IMR-90 (cell line): ENCODE measurements at regions not wholly inside any gene's neighbourhood (a gene's known extent, or its start where the extent isn't known, plus 50 kb on each side); places are given as distances from the start of the nearest gene placed in this dataset.

Experiments used
- ATAC-seq: fragments of 200-7000 bp; cut with Tn5 transposase; 2 replicates; pipeline ENCODE4 v1.9.1; 2020; ENCODE audit warnings: low read depth, mild to moderate bottlenecking, moderate library complexity
- BruUV-seq: library from RNA; stranded (reverse); fragments of 400-500 nt; replicated peaks from 2 replicates; lab custom pipeline; 2021; lab: Mats Ljungman, UMichigan
- CTCF ChIA-PET: fragments of 300-600 bp; formaldehyde crosslinking; extraction: SDS; loops from one replicate; lab custom pipeline; 2021; ENCODE audit warnings: antibody characterized with exemption; lab: Yijun Ruan, JAX
- POLR2A ChIA-PET: fragments of 300-600 bp; sonication (Branson Sonifier 250); formaldehyde crosslinking; loops from one replicate; lab custom pipeline; 2022; ENCODE audit warnings: antibody characterized with exemption; ENCODE audit not compliant: unreplicated experiment; lab: Charles Lee
- DNase-seq: peaks from one replicate; pipeline ENCODE4 v3.0.0; 2013
- H2AFZ ChIP-seq: replicated peaks from 2 replicates; pipeline ENCODE3; 2013; ENCODE audit warnings: low read length, mild to moderate bottlenecking; ENCODE audit not compliant: poor library complexity
- H2AK5ac ChIP-seq: 2 replicates; pipeline ENCODE4 v1.6.1; 2013; ENCODE audit warnings: low read depth, low read length, inconsistent platforms
- H2AK9ac ChIP-seq: replicated peaks from 2 replicates; pipeline ENCODE3; 2013; ENCODE audit warnings: mild to moderate bottlenecking, low read depth, low read length, moderate library complexity; ENCODE audit not compliant: poor library complexity
- H2BK120ac ChIP-seq: 2 replicates; pipeline ENCODE4 v1.6.1; 2013; ENCODE audit warnings: low read depth, low read length, inconsistent platforms
- H2BK15ac ChIP-seq: 3 replicates; pipeline ENCODE4 v1.6.1; 2013; ENCODE audit warnings: low read depth, low read length, inconsistent platforms
- H2BK20ac ChIP-seq: 2 replicates; pipeline ENCODE4 v1.6.1; 2013; ENCODE audit warnings: low read depth, mild to moderate bottlenecking, inconsistent platforms, low read length, moderate library complexity
- H2BK5ac ChIP-seq: 2 replicates; pipeline ENCODE4 v1.6.1; 2013; ENCODE audit warnings: mild to moderate bottlenecking, low read depth, low read length, inconsistent platforms; ENCODE audit not compliant: poor library complexity, severe bottlenecking
- H3K14ac ChIP-seq: replicated peaks from 2 replicates; pipeline ENCODE4 v1.6.1; 2013; ENCODE audit warnings: low read depth, low read length, inconsistent platforms
- H3K18ac ChIP-seq: 2 replicates; pipeline ENCODE4 v1.6.1; 2013; ENCODE audit warnings: low read depth, low read length, control low read depth
- H3K23ac ChIP-seq: 2 replicates; pipeline ENCODE4 v1.6.1; 2013; ENCODE audit warnings: low read depth, low read length, inconsistent platforms
- H3K27ac ChIP-seq: 2 replicates; pipeline ENCODE4 v1.5.1; 2013; ENCODE audit warnings: mild to moderate bottlenecking, control low read depth, low read length; ENCODE audit not compliant: insufficient read depth
- H3K27me3 ChIP-seq: 2 replicates; pipeline ENCODE4 v1.6.1; 2013; ENCODE audit warnings: low read length; ENCODE audit not compliant: control insufficient read depth, insufficient read depth
- H3K36me3 ChIP-seq: 2 replicates; pipeline ENCODE4 v1.6.1; 2013; ENCODE audit warnings: low read length, mixed read lengths; ENCODE audit not compliant: control insufficient read depth, insufficient read depth
- H3K4ac ChIP-seq: 2 replicates; pipeline ENCODE4 v1.6.1; 2013; ENCODE audit warnings: low read depth, low read length, inconsistent platforms
- H3K4me1 ChIP-seq: 2 replicates; pipeline ENCODE4 v1.6.1; 2013; ENCODE audit warnings: low read length, mixed read lengths; ENCODE audit not compliant: control insufficient read depth, insufficient read depth
- H3K4me2 ChIP-seq: 2 replicates; pipeline ENCODE4 v1.6.1; 2013; ENCODE audit warnings: low read depth, mild to moderate bottlenecking, control low read depth, low read length, moderate library complexity
- H3K4me3 ChIP-seq: 2 replicates; pipeline ENCODE4 v1.5.1; 2013; ENCODE audit warnings: low read depth, mild to moderate bottlenecking, control low read depth, low read length, moderate library complexity; ENCODE audit not compliant: insufficient read depth
- H3K56ac ChIP-seq: 2 replicates; pipeline ENCODE4 v1.6.1; 2013; ENCODE audit warnings: low read length, inconsistent platforms; ENCODE audit not compliant: insufficient read depth; ENCODE audit errors: extremely low read depth
- H3K79me1 ChIP-seq, 2 experiments: 2 replicates each; pipeline ENCODE4 v1.6.1; 2013; ENCODE audit warnings: low read length in 2 of 2, inconsistent platforms in 1 of 2, low read depth in 1 of 2
- H3K9ac ChIP-seq: 2 replicates; pipeline ENCODE4 v1.6.1; 2013; ENCODE audit warnings: low read depth, low read length, control low read depth
- H3K9me1 ChIP-seq: 2 replicates; pipeline ENCODE4 v1.6.1; 2013; ENCODE audit warnings: low read length, inconsistent platforms; ENCODE audit not compliant: insufficient read depth
- H3K9me3 ChIP-seq: 2 replicates; pipeline ENCODE4 v1.6.1; 2013; ENCODE audit warnings: low read length; ENCODE audit not compliant: control insufficient read depth, insufficient read depth
- H4K20me1 ChIP-seq: 2 replicates; pipeline ENCODE4 v1.6.1; 2013; ENCODE audit warnings: low read length, inconsistent platforms; ENCODE audit not compliant: insufficient read depth
- H4K5ac ChIP-seq: 2 replicates; pipeline ENCODE4 v1.6.1; 2013; ENCODE audit warnings: mild to moderate bottlenecking, low read depth, low read length, control low read depth
- H4K8ac ChIP-seq, 2 experiments: 2 replicates each; pipeline ENCODE4 v1.6.1; 2013; ENCODE audit warnings: low read depth in 2 of 2, low read length in 2 of 2, control low read depth in 1 of 2, inconsistent platforms in 1 of 2
- H4K91ac ChIP-seq: 2 replicates; pipeline ENCODE4 v1.6.1; 2013; ENCODE audit warnings: low read depth, low read length, inconsistent platforms; ENCODE audit not compliant: insufficient read depth
- BHLHE40 ChIP-seq: fragments of 150-350 bp; IDR thresholded peaks from 2 replicates; pipeline ENCODE4 v1.6.1; 2016; ENCODE audit warnings: mild to moderate bottlenecking, low read depth, low read length
- CHD1 ChIP-seq: IDR thresholded peaks from 2 replicates; pipeline ENCODE4 v1.6.1; 2012; ENCODE audit warnings: low read depth, low read length, improper control_type of control experiment
- MAFK ChIP-seq: IDR thresholded peaks from 2 replicates; pipeline ENCODE4 v1.6.1; 2012; ENCODE audit warnings: low read depth, low read length, improper control_type of control experiment
- RAD21 ChIP-seq: IDR thresholded peaks from 2 replicates; pipeline ENCODE4 v1.6.1; 2012; ENCODE audit warnings: low read length, improper control_type of control experiment
- RCOR1 ChIP-seq: IDR thresholded peaks from 2 replicates; pipeline ENCODE4 v1.6.1; 2012; ENCODE audit warnings: mild to moderate bottlenecking, low read length, improper control_type of control experiment; ENCODE audit not compliant: insufficient replicate concordance
- RFX5 ChIP-seq: IDR thresholded peaks from 2 replicates; pipeline ENCODE4 v1.8.0; 2012; ENCODE audit warnings: low read depth, mild to moderate bottlenecking, low read length, moderate library complexity
- SMC3 ChIP-seq: fragments of 150-350 bp; IDR thresholded peaks from 2 replicates; pipeline ENCODE4 v1.6.1; 2016; ENCODE audit warnings: low read depth, mild to moderate bottlenecking, antibody characterized with exemption, low read length, moderate library complexity
- WGBS, 2 experiments: methylation state at CpG; one replicate each; pipeline versions ENCODE4 v1.1.5 to v1.1.7; 2013; ENCODE audit warnings: missing lambda C conversion rate in 2 of 2; ENCODE audit not compliant: insufficient read length in 1 of 2; ENCODE audit errors: extremely low coverage in 2 of 2; 5-methylcytosine and 5-hydroxymethylcytosine counted together
- dilution Hi-C: fragments of 300-500 bp; cut with HindIII; formaldehyde crosslinking; loops from one replicate; pipeline ENCODE4 v1.14.3; 2018; ENCODE audit warnings: low sequenced_read_pairs; ENCODE audit not compliant: unreplicated experiment
- in situ Hi-C: fragments of 300-500 bp; cut with MboI; formaldehyde crosslinking; loops from 3 replicates; pipeline ENCODE4 v1.14.3; 2019; ENCODE audit warnings: low sequenced_read_pairs, inconsistent platforms, mixed read lengths
- intact Hi-C: fragments of 100-400 bp; cut with micrococcal nuclease; formaldehyde crosslinking; loops from 2 replicates; pipeline ENCODE4 v1.10.0; 2022
- TF ChIP-seq, protein P1 (sequence below): fragments of 150-350 bp; IDR thresholded peaks from 2 replicates; pipeline ENCODE4 v1.6.1; 2017; ENCODE audit warnings: mild to moderate bottlenecking, antibody characterized with exemption, low read length, low read depth

DNA sequence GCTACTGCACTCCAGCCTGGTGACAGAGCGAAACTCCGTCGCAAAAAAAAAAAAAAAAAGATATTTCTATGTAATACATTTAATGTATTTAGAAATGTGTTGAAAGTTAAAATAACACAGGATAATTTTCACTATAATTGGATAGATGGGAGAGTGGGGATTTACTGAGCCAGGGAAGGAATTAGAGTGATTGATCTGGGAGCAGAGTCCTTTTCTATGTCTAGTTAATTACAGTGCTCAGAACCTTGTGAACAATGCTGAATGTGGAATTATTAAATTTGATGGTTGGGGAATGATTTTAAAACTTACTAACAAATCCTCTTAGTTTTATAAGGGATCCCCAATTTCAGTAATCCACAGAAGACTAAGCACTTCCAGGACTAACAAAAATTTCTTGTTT lies 239.7 kb downstream of the CSNK1G3 start:
- Histone ChIP-seq H2AK5ac (no peak overlapping the region), H3K23ac (no peak overlapping the region), H3K56ac (no peak overlapping the region), H4K5ac (no peak overlapping the region), H2AFZ (no peak overlapping the region), H3K14ac (no peak overlapping the region), H3K18ac (no peak overlapping the region), H3K4ac (no peak overlapping the region), H2BK120ac (no peak overlapping the region), H2BK5ac (no peak overlapping the region), H3K9ac (no peak overlapping the region), H3K4me1 (peaks cover 9% of the 10 kb centered on the region; the same call in 1 of the 2 replicates), H2BK15ac (no peak overlapping the region), H3K4me2 (no peak overlapping the region), H4K20me1 (no peaks in the 10 kb centered on the region), H3K9me3 (no peaks in the 10 kb centered on the region), H3K9me1 (0 out of 2 replicates have a peak, but pooled peaks cover 4% of the 10 kb centered on the region), H3K27ac (no peak overlapping the region), H3K79me1 (no peaks in the 10 kb centered on the region), H4K91ac (no peak overlapping the region), H3K4me3 (no peak overlapping the region), H4K8ac (no peak overlapping the region), H3K27me3 (no peaks in the 10 kb centered on the region), H2AK9ac (no peak overlapping the region), H3K36me3 (no peaks in the 10 kb centered on the region), H2BK20ac (no peak overlapping the region)
- no CpG with 5 or more reads among the region's 3 CpGs for WGBS, 2 experiments
- in situ Hi-C loops = no loop called here
- intact Hi-C loops = no loop called here
- TF ChIP-seq MAFK = no peak
- TF ChIP-seq RCOR1 = no peak
- TF ChIP-seq RFX5 = no peak
- TF ChIP-seq RAD21 = no peak
- TF ChIP-seq, protein P1, sequence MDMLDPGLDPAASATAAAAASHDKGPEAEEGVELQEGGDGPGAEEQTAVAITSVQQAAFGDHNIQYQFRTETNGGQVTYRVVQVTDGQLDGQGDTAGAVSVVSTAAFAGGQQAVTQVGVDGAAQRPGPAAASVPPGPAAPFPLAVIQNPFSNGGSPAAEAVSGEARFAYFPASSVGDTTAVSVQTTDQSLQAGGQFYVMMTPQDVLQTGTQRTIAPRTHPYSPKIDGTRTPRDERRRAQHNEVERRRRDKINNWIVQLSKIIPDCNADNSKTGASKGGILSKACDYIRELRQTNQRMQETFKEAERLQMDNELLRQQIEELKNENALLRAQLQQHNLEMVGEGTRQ = no peak
- TF ChIP-seq BHLHE40 = no peak
- no peak for TF ChIP-seq CHD1
- no peak for TF ChIP-seq SMC3
- ChIA-PET CTCF (no interaction called here), POLR2A (no interaction called here)
- BruUV-seq = no TSS peak
- dilution Hi-C loops = no loop called here
- ATAC-seq (no peak), DNase-seq (no peak)
